Glomerular visceral epithelial cell (primary cell): ENCODE measurements at regions not wholly inside any gene's neighbourhood (a gene's known extent, or its start where the extent isn't known, plus 50 kb on each side); places are given as distances from the start of the nearest gene placed in this dataset.
"Not testable (repeated sequence)": the region's sequence is repeated elsewhere in the genome, so short reads cannot be mapped to it uniquely, and the experiment has no call there.

Experiments used
- DNase-seq: peaks from one replicate; pipeline ENCODE4 v3.0.0-alpha.2; 2016; ENCODE audit errors: extremely low spot score

DNA sequence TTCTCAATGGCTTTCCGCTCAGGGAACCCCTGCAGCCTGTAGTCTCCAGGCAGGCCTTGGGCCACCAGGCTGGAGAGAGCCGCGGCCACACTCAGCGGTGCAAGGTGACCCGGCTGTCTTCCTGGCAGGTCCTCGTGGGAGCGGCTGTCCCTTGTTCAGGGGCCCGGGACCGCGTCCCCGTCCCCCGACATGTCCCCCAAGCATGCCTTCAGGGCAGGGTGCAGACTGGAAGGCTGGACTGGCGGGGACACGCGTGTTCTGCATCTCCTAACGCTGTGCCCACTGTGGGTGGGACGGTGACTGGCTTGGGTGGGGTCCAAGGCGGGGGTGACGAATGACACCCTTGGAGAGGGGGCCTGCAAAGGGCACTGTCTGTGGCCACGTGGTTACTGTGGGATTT lies 93.6 kb downstream of the WTIP start:
- DNase-seq, result no peak

DNA sequence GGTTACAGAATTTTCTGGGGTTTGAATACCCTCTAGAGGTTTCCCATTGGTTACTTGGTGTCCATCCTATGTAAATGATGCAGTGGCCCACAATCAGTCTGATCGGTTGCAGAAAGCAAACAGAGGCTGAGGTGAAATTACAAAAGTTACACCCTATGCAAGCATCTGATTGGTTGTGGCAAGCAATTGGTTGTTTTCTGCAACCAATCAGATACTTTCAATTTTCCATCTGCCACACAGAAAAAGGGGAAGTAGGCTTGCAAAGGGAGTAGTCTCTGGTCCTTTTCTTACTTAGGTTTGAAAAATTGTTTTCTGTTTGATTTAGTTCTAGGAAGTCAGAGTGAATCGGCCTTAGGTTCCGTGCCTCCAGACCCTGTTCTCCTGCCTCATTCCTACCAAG lies 93.1 kb downstream of the WTIP start:
- DNase-seq, result no peak

DNA sequence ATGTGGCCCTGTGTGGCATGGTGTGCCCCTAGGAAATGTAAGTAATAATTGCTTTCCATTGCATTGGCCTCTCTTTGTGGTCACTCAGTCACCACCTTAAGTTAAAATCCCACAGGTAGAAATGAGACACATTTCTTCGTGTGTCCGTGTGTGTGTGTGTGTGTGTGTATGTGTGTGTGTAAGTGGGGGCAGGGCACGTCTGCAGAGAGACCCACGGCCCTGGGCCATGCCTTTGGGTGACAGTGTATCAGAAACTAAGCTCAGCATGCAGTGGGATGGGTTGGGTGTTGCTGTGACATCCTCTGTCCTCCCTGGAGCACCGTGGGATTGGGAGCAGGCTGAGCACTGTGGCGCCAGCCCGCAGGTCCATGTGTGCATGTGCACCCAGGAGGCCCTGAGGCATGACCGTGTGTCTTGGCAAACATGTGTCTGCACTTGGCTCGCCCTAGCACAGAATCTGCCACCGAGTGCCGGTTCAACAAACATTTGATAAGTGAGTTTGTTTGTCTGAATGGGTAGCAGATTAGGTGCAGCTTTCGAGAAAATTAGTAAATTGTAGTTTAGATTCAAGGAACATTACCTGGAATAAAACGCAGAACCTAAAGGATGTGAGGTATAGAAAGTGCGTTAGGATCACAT lies 91.8 kb downstream of the WTIP start:
- DNase-seq, result no peak

DNA sequence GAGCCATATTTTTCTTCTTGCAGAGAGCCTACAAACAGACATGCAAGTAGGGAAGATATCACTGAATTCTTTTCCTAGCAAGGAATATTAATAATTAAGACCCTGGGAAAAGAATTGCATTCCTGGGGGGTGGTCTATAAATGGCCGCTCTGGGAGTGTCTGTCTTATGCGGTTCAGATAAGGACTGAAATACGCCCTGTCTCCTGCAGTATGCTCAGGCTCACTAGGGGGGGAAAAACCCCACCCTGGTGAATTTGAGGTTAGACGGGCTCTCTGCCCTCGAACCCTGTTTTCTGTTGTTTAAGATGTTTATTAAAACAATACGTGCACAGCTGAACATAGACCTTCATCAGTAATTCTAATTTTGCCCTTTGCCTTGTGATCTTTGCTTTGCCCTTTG lies 88.6 kb downstream of the WTIP start:
- DNase-seq, result not testable (repeated sequence)

DNA sequence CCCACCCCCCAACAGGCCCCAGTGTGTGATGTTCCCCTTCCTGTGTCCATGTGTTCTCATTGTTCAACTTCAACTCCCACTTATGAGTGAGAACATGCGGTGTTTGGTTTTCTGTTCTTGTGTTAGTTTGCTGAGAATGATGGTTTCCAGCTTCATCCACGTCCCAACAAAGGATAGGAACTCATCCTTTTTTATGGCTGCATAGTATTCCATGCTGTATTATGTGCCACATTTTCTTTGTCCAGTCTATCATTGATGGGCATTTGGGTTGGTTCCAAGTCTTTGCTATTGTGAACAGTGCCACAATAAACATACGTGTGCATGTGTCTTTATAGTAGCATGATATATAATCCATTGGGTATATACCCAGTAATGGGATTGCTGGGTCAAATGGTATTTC lies 80.8 kb downstream of the WTIP start:
- DNase-seq, result not testable (repeated sequence)
